GM21737 (cell line): ENCODE measurements at regions not wholly inside any gene's neighbourhood (a gene's known extent, or its start where the extent isn't known, plus 50 kb on each side); places are given as distances from the start of the nearest gene placed in this dataset.
"Not testable (repeated sequence)": the region's sequence is repeated elsewhere in the genome, so short reads cannot be mapped to it uniquely, and the experiment has no call there.

Source experiments
- ATAC-seq: cut with Tn5 transposase; IDR thresholded peaks from one replicate; pipeline ENCODE4 v1.9.1; 2021; ENCODE audit warnings: mild to moderate bottlenecking, moderate library complexity; ENCODE audit not compliant: unreplicated experiment

DNA sequence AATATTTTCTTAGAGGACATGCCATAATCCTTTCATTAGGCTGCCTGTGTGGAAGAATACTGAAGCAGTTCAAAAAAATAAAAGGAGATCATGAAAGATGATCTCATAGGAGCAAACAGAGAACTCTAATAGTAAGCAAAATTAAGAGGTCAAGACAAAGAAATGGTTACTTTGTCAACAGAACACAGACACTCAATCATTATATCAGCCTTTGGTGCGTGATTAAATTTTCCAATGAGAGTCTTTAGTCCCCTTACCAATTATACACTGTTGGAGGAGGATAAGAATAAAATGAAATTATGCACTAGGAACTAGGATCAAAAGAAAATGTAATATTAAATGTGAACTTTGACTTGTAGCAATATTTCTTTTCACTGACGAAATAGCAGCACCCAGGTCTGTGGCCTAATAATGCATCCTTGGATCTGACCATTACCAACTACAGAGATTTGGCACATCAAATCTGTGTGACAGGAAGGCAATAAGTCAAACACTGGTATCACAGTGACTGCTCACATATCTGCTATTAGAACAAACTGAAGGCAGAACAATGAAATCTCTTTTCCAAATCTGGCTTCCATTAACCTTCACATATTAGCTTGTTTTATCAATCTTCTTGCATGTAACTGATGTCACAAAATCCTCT lies 1812.9 kb downstream of the PLA2G4A start:
- ATAC-seq = no peak

DNA sequence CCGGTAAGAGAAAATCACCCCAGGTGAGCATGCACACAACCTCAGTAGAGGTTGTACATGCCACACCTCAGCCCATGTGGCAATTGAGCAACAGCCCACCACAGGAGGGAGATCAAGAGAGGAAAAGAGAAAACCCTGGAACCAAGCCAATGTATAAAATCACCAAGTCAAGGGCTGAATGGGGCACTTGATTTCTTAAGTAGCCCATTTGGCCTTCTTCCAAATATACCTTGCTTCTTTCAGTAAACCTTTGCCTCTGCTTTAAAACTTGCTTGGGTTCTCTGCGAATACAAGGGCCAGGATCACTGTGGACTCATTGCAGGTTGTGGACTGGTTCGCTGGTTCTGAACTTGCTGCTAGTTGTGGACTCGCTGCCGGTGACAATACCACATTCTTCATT lies 1814.0 kb downstream of the PLA2G4A start:
- ATAC-seq = no peak

DNA sequence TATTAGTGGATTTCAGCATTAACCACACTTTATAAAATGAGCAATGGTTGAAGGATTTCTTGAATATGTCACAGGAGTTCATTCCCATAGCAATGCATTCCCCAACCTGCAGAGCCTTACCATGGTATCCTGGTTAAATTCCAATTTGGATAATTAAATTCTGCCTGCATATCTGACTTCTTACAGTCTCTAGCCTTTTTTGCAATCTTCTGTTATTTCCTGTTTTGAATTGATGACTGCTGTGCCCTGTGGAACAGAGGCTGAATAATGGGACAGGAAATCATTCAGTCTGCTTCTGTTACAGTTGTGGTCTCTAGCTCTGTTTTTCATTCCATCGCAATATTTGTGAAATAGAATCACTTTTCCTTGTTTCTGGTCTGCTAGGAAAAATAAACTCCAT lies 1823.9 kb downstream of the PLA2G4A start:
- no peak for ATAC-seq

DNA sequence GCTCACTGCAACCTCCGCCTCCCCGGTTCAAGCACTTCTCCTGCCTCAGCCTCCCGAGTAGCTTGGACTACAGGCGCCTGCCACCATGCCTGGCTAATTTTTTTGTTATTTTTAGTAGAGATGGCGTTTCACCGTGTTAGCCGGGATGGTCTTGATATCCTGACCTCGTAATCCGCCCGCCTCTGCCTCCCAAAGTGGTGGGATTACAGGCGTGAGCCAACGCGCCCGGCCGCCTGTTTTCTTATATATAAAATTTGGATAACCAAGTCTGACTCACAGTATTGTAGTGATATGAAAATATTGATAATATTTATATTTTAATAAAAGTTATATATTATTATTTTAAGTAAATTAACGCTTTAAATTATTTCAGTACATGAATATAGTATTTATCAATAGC lies 1821.7 kb downstream of the BRINP3 start:
- not testable (repeated sequence) for ATAC-seq

DNA sequence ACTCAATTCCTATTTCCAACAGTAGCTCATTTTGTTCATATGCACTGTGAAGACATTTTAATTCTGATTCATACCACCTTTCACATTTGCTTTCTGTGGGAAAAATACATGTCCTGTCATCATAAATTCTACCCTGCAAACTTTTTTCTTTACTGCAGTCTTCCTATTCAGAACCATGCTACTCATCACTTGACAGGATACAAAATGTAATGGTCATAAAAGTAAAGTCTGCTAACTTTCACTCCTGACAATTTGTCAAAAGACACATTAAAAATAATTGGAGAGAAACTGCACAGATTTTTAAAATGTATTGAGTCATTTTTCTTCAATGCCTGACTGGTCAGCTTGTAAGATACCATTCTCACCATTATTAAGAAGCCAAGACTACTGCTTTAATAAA lies 1817.1 kb downstream of the BRINP3 start:
- ATAC-seq = no peak

DNA sequence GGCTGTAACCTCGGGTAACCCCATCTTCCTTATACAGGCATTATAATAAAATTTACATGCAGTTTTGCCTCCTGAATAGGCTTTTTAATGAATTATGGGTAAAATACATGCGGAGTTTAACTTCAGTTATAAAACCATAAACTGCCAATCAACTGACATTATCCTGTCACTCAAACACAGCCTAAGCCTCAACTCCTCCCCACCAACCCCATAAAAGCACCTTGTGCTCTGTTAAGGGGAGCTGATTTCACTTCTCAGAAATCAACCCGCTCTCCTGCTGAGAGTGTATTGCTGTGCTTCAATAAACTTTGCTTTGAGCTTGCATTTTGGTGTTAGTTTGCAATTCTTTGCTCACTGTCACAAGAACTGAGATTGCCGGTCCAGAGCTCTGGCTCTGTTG lies 1812.2 kb downstream of the BRINP3 start:
- no peak for ATAC-seq

DNA sequence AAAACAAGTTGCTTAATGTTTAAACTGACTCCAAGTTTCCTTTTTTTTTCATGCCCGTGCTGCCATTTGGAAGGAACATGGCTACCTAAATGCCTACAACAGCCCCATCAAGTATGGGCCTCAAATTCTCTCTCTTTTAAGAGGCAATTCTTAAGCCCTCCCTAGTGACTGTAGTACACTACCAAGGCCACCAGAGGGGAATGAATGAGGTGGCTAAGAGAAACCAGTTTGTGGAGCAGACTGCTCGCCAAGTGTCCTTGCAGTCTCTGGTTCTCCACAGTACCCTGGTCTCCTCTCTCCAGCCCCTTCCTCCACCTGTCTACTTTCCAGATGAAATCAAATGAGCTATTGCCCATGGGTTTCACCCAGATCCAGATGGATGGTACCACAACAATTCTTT lies 1809.6 kb downstream of the BRINP3 start:
- ATAC-seq = no peak

DNA sequence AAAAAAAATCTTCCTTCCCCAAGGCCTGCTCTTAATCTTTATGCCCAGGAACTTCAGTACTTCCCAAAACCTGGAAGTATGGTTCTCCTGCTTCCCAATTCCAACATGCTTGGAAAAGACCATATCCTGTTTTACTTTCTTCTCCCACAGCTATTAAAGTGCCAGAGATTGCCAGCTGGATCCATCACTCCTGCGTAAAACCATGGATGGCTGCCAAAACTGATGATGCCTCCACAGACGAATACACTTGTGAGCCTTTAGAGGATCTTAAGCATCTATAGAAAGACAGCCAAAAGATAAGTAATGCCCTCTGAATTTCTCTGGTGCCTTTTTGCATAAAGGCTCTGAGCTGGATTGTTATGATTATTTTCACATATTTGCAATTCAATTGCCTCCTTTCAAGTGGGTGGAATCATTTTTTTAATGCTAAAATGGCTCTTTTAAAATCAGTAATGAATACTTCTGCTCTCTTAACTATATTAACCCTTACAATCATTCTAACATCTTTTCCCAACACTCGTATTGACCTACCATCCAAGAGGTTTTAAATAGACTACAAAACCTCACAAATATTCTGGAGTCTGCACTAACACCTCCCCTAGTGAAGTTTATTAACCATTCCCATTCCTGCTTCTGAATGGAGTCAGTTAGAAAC lies 1807.8 kb downstream of the BRINP3 start:
- no peak for ATAC-seq

DNA sequence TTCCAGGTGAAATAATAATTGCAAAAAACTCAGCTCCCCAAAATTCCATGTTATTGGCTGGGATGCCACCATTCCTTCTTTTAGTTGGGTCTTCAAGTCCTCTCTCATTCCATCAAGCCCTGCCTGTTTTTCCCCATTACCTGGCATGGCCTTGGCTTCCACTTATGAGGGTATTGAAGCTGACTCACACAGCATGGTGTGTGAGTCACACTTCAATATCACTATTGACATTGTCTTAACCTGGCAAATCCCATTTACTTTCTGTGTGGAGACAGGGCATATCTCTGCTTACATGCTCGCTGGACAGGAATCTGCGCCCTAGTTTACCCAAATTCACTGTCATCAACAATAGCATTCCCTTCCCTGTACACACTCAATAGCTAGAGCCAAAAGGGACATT lies 1806.8 kb downstream of the BRINP3 start:
- ATAC-seq = no peak

DNA sequence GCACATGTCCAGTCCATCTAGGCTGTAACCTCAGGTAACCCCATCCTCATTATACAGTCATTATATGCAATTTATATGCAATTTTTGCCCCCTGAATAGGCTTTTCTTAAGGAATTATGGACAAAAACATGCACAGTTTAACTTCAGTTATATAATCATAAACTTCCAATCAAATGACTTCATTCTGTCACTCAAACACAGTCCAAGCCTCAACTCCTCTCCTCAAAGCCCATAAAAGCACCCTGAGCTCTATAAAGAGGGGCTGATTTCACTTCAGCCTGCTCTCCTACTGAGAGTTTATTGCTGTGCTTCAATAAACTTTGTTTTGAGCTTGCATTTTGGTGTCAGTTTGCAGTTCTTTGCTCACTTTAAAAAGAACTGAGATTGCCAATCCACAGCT lies 1805.5 kb downstream of the BRINP3 start:
- ATAC-seq = no peak

DNA sequence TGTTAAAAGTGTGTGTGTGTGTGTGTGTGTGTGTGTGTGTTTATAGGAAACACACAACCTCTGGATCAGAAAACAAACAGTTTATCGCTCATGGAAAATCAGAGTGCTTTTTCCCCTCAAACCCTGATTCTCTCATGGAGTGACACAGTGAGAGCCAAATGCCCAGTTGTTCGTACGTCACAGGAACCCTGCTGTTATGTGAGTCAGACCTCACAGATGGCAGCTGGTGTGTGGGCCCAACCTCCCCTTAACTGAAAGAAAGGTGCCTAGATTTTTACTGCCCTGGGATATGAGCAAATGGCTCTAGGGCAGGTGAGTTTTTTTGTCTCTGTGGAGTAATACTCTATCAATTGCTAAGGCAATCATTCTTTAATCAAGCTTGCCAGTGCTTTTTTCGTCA lies 1788.1 kb downstream of the BRINP3 start:
- no peak for ATAC-seq

DNA sequence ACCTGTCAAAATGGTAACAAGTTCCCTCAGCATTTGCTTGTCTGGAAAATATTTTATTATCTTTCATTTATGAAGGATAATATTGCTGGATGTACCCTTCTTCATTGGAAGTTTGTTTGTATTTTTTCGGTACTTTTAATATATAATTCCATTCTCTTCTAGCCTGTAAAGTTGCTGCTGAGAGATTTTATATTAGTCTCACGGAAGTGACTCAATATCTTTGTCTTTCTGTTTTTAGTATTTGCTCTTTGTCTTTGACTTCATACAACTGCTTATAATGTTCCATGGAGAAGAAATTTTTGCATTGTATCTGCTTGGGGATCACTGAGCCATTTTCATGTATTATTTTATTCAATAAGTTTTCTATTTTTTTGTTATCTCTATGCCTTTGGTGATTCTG lies 1777.5 kb downstream of the BRINP3 start:
- no peak for ATAC-seq

DNA sequence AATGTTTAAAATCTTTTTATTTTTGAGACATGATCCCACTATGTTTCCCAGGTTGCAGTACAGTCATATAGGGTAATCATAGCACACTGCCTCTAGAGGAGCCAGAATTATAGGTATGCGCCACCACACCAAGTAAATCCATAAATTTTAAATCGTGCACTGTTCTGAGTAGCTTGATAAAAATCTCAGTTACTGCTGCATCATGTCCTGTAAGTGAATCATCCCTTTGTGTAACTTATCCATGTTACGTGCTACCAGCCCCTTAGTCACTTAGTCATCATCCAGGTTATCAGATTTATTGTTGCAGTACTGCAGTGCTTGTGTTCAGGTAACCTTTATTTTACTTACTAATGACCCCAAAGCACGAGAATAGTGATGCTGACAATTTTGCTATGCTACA lies 1770.9 kb downstream of the BRINP3 start:
- ATAC-seq = no peak

DNA sequence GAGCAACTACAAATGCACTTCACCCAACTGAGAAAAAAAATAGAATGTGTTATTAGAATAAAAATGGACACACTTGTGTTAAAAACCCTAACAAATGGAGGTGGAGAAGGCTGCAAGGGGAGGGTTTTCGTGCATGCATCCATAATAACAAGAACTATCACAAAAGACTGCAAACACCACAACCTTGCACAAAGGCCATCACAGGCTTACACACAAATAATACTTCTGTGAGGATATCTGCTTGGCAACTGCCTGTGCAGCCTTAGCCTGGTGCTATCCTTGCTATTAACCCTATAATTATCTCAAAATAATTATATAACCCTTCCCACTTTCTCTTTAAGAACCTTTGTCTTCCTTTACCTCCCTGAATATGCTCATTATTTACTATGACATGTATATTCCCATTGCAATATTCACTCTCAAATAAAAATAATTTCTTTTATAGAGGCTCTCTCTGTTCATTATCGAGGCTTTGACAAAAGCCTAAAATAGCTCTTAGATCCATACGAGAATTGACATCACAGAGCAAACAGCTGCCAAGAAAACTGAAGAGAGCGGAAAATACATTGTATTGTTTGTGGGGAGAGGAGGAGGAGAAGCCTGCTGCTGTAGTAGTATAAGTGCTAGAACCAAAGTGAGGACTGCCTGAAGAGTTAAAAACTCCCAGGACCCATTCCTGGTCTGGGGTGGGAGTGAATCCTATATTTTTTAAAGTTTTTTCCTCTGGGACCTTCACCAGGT lies 1768.7 kb downstream of the BRINP3 start:
- no peak for ATAC-seq

DNA sequence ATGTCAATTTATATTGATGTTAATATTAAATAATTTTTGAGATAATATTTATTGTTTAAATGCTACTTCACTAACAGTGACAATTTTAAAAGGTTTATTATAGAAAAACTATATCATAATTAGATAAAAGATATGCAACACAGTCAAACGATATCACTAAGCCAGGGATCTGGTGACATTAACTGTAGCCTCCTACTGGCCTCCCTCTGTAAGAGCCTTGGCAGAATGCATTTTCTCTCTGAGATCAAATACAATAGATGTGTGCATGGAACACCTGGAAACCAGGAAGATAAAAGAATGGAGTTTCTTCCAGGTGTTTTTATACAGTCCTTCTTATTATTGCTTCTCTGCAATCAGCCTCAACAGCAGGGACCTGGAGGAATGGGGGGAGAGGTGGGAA lies 1762.1 kb downstream of the BRINP3 start:
- no peak for ATAC-seq

DNA sequence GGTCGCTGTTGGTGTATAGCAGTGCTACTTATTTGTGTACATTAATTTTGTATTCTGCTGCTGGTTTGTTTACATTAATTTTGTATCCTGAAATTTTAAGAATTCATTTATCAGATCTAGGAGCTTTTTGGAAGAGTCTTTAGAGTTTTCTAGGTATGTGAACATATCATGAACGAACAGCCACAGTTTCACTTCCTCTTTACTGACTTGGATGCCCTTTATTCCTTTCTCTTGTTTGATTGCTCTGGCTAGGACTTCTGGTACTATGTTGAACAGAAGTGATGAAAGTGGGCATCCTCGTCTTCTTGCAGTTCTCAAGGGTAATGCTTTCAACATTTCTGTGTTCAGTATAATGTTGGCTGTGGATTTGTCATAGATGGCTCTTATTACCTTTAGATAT lies 1757.9 kb downstream of the BRINP3 start:
- no peak for ATAC-seq

DNA sequence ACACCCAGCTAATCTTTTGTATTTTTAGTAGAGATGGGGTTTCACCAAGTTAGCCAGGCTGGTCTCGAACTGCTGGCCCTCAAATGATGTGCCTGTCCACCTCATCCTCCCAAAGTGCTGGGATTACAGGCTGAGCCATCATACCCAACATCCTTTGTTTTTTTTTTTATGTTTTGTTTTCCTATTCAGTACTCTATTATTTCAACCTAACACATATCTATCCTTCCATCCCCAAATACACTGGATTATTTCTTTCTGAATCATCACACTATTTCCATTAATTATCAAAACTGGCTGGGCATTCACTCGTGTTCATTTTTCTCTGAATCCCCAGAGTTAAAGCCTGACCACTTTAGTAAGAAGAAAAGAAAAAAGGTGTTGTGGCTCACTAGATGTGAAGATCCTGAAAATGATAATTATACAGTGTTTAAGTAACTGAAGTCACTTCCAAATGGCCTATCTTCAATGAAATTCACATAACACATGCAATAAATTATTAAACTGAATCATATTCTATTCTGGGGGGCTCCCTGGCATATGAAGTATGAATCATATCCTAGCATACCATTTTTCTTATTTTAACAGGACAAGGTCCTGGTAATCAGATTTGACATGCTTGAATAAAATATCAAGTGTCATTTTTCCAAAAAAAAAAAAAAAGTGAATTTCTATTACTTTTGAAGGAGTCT lies 1754.2 kb downstream of the BRINP3 start:
- no peak for ATAC-seq

DNA sequence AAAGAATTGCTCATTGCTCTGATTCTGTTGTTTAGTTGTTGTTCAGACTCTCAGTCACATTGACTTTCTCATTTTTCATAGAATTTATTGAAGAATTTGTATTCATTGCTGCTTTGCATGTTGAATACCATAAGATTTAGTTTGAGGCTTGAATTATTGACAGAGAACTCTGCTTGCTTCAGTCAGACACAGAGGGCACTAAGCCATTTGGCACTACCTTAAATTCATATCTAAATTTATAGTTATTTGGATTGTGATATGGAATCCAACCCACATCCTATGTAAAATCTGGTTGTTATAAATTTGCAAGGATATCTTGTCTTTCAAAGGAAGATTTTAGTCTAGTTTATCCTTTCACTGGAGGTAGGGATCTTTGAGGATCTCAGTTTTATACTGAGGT lies 1748.6 kb downstream of the BRINP3 start:
- no peak for ATAC-seq

DNA sequence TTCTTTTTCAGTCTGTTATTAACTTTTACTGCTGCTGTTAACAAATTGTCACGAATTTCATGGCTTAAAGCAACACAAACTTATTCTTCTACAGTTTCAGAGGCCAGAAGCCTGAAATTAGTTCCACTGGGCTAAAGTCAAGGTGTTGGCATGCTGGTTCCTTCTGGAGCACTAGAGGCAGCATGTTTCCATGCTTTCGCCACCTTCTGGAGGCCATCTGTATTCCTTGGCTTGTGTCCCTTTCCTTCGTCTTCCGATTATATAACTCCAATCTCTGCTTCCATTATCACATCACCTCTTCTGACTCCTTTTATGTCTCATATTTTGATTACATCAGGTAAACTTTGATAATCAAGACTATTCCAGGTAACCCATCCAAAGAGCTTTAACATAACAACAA lies 1742.1 kb downstream of the BRINP3 start:
- no peak for ATAC-seq

DNA sequence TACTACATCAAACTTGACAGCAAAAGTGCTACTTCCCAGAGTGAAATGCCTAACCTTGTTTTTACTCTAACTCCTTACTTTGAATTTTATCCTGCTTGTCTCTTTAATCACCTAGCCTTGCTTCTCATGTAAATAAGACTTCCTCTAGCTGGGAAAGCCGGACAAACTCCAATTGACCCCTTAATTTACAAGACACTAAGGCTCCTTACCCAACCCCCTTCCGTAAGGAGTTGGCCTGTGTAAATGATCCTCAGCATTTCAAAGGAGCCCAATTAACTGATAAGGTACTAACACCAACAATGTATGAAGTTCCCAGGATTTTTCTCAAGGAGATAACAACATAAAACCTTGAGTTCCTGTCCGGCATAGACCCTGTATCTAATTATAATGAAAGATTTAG lies 1728.4 kb downstream of the BRINP3 start:
- not testable (repeated sequence) for ATAC-seq

DNA sequence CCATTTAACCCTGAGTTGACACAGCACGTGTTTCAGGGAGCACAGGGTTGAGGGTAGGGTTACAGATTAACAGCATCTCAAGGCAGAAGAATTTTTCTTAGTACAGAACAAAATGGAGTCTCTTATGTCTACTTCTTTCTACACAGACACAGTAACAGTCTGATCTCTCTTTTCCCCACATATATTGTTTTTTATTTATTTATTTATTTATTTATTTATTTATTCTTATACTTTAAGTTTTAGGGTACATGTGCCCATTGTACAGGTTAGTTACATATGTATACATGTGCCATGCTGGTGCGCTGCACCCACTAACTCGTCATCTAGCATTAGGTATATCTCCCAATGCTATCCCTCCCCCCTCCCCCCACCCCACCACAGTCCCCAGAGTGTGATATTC lies 1725.6 kb downstream of the BRINP3 start:
- not testable (repeated sequence) for ATAC-seq

DNA sequence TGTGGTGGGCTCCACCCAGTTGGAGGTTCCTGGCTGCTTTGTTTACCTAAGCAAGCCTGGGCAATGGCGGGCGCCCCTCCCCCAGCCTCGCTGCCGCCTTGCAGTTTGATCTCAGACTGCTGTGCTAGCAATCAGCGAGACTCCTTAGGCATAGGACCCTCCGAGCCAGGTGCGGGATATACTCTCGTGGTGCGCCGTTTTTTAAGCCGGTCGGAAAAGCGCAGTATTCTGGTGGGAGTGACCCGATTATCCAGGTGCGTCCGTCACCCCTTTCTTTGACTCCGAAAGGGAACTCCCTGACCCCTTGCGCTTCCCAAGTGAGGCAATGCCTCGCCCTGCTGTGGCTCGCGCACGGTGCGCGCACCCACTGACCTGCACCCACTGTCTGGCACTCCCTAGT lies 1719.9 kb downstream of the BRINP3 start:
- ATAC-seq = not testable (repeated sequence)
